HepG2 (cell line): ENCODE measurements at regions not wholly inside any gene's neighbourhood (a gene's known extent, or its start where the extent isn't known, plus 50 kb on each side); places are given as distances from the start of the nearest gene placed in this dataset.

Source experiments
- ATF7 ChIP-seq, 2 experiments: fragments of 450-650 bp in 1 of 2; sonication (generic) in 1 of 2; formaldehyde crosslinking in 1 of 2; IDR thresholded peaks; 2 replicates each; pipeline versions ENCODE4 v1.4.0 to v1.6.1; 2016 to 2020; ENCODE audit warnings: antibody characterized with exemption in 1 of 2, mild to moderate bottlenecking in 1 of 2, missing genetic modification reagents in 1 of 2
- GABPA ChIP-seq, 2 experiments: IDR thresholded peaks; 2 replicates each; pipeline ENCODE4 v1.6.1; 2011 to 2016; ENCODE audit warnings: low read depth in 2 of 2, low read length in 1 of 2, missing biosample characterization in 1 of 2, missing genetic modification characterization in 1 of 2
- MAX ChIP-seq: IDR thresholded peaks from 2 replicates; pipeline ENCODE4 v1.6.1; 2012; ENCODE audit warnings: inconsistent platforms
- MEF2D ChIP-seq: sonication (generic); formaldehyde crosslinking; IDR thresholded peaks from 2 replicates; pipeline ENCODE4 v1.5.1; 2020; ENCODE audit warnings: mild to moderate bottlenecking, missing genetic modification reagents
- POLR2A ChIP-seq, 2 experiments: IDR thresholded peaks; 2 replicates each; pipeline ENCODE4 v1.6.1; 2011; ENCODE audit warnings: low read depth in 2 of 2, low read length in 2 of 2, mild to moderate bottlenecking in 1 of 2, moderate library complexity in 1 of 2; ENCODE audit not compliant: insufficient read depth in 1 of 2
- SIN3A ChIP-seq: IDR thresholded peaks from 2 replicates; pipeline ENCODE4 v1.6.1; 2011; ENCODE audit warnings: low read depth, mild to moderate bottlenecking, control low read depth, low read length, borderline replicate concordance
- TP53 ChIP-seq: sonication (generic); formaldehyde crosslinking; conservative IDR thresholded peaks from 2 replicates; pipeline ENCODE4 v1.4.0; 2020; ENCODE audit warnings: missing genetic modification reagents
- TF ChIP-seq, protein P1 (sequence below): IDR thresholded peaks from 2 replicates; pipeline ENCODE4 v1.6.1; 2016; ENCODE audit warnings: low read depth, missing genetic modification reagents, missing compliant biosample characterization
- TF ChIP-seq, protein P2 (sequence below): sonication (generic); formaldehyde crosslinking; IDR thresholded peaks from 2 replicates; pipeline ENCODE4 v1.5.1; 2020; ENCODE audit warnings: missing genetic modification reagents, mild to moderate bottlenecking, borderline replicate concordance

- TF ChIP-seq MAX (no peak), POLR2A (IDR thresholded peaks at IDR 0.05; ENCODE audit: insufficient read depth in 1 of 2, low read depth in 2 of 2, low read length in 2 of 2) (no peak), MEF2D (CRISPR knock-in tag) (no peak), GABPA (IDR thresholded peaks at IDR 0.05; ENCODE audit: low read depth, low read length) (no peak), GABPA (CRISPR knock-in tag; IDR thresholded peaks at IDR 0.05; ENCODE audit: low read depth) (no peak), ATF7 (IDR thresholded peaks at IDR 0.05) (no peak), ATF7 (CRISPR knock-in tag; IDR thresholded peaks at IDR 0.05) (no peak), TP53 (CRISPR knock-in tag) (no peak), SIN3A (no peak)
- TF ChIP-seq, protein P1, sequence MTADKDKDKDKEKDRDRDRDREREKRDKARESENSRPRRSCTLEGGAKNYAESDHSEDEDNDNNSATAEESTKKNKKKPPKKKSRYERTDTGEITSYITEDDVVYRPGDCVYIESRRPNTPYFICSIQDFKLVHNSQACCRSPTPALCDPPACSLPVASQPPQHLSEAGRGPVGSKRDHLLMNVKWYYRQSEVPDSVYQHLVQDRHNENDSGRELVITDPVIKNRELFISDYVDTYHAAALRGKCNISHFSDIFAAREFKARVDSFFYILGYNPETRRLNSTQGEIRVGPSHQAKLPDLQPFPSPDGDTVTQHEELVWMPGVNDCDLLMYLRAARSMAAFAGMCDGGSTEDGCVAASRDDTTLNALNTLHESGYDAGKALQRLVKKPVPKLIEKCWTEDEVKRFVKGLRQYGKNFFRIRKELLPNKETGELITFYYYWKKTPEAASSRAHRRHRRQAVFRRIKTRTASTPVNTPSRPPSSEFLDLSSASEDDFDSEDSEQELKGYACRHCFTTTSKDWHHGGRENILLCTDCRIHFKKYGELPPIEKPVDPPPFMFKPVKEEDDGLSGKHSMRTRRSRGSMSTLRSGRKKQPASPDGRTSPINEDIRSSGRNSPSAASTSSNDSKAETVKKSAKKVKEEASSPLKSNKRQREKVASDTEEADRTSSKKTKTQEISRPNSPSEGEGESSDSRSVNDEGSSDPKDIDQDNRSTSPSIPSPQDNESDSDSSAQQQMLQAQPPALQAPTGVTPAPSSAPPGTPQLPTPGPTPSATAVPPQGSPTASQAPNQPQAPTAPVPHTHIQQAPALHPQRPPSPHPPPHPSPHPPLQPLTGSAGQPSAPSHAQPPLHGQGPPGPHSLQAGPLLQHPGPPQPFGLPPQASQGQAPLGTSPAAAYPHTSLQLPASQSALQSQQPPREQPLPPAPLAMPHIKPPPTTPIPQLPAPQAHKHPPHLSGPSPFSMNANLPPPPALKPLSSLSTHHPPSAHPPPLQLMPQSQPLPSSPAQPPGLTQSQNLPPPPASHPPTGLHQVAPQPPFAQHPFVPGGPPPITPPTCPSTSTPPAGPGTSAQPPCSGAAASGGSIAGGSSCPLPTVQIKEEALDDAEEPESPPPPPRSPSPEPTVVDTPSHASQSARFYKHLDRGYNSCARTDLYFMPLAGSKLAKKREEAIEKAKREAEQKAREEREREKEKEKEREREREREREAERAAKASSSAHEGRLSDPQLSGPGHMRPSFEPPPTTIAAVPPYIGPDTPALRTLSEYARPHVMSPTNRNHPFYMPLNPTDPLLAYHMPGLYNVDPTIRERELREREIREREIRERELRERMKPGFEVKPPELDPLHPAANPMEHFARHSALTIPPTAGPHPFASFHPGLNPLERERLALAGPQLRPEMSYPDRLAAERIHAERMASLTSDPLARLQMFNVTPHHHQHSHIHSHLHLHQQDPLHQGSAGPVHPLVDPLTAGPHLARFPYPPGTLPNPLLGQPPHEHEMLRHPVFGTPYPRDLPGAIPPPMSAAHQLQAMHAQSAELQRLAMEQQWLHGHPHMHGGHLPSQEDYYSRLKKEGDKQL (CRISPR knock-in tag), result no peak
- TF ChIP-seq, protein P2, sequence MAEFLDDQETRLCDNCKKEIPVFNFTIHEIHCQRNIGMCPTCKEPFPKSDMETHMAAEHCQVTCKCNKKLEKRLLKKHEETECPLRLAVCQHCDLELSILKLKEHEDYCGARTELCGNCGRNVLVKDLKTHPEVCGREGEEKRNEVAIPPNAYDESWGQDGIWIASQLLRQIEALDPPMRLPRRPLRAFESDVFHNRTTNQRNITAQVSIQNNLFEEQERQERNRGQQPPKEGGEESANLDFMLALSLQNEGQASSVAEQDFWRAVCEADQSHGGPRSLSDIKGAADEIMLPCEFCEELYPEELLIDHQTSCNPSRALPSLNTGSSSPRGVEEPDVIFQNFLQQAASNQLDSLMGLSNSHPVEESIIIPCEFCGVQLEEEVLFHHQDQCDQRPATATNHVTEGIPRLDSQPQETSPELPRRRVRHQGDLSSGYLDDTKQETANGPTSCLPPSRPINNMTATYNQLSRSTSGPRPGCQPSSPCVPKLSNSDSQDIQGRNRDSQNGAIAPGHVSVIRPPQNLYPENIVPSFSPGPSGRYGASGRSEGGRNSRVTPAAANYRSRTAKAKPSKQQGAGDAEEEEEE, result no peak
Observed at GRCh38 chr3:189517981-189518380, 113.2 kb upstream of the TP63 start.
